ENCODE measurements at regions not wholly inside any gene's neighbourhood (a gene's known extent, or its start where the extent isn't known, plus 50 kb on each side); places are given as distances from the start of the nearest gene placed in this dataset.
"Not testable (repeated sequence)": the region's sequence is repeated elsewhere in the genome, so short reads cannot be mapped to it uniquely, and the experiment has no call there.

- Histone ChIP-seq H3K27ac (no peak overlapping the region), H3K4me1 (ENCODE audit: insufficient read depth) (no peaks in the 10 kb centered on the region), H3K27me3 (no peaks in the 10 kb centered on the region), H3K9me3 (no peaks in the 10 kb centered on the region), H3K36me3 (no peaks in the 10 kb centered on the region), H3K4me3 (no peak overlapping the region)
- 43 to 65% (median 58%) methylated on average over 10 of the region's 10 CpGs for WGBS, 3 donors
- DNase-seq, result no peak
- TF ChIP-seq, protein P1, sequence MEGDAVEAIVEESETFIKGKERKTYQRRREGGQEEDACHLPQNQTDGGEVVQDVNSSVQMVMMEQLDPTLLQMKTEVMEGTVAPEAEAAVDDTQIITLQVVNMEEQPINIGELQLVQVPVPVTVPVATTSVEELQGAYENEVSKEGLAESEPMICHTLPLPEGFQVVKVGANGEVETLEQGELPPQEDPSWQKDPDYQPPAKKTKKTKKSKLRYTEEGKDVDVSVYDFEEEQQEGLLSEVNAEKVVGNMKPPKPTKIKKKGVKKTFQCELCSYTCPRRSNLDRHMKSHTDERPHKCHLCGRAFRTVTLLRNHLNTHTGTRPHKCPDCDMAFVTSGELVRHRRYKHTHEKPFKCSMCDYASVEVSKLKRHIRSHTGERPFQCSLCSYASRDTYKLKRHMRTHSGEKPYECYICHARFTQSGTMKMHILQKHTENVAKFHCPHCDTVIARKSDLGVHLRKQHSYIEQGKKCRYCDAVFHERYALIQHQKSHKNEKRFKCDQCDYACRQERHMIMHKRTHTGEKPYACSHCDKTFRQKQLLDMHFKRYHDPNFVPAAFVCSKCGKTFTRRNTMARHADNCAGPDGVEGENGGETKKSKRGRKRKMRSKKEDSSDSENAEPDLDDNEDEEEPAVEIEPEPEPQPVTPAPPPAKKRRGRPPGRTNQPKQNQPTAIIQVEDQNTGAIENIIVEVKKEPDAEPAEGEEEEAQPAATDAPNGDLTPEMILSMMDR (IDR thresholded peaks at IDR 0.05), result no peak
- TF ChIP-seq POLR2A (IDR thresholded peaks at IDR 0.05) (no peak), EP300 (IDR thresholded peaks at IDR 0.05) (no peak)
- intact Hi-C loops (cut with DNase I), result no loop called here
Measured at GRCh38 chr7:156039194-156039593, 226.9 kb upstream of the SHH start.

GRCh38 chr7:156038345-156038744, 226.1 kb upstream of the SHH start:
- no peaks in the 10 kb centered on the region for H3K36me3 ChIP-seq
- no peaks in the 10 kb centered on the region for H3K27me3 ChIP-seq
- H3K9me3 ChIP-seq, result no peaks in the 10 kb centered on the region
- 59 to 79% (median 60%) methylated on average over 9 of the region's 9 CpGs for WGBS, 3 donors
- H3K27ac ChIP-seq, result no peak overlapping the region
- intact Hi-C loops (cut with DNase I), result no loop called here
- TF ChIP-seq EP300 (IDR thresholded peaks at IDR 0.05), result no peak
- TF ChIP-seq, protein P1 (IDR thresholded peaks at IDR 0.05), result no peak
- no peak for TF ChIP-seq POLR2A (IDR thresholded peaks at IDR 0.05)
- H3K4me3 ChIP-seq, result no peak overlapping the region
- no peaks in the 10 kb centered on the region for H3K4me1 ChIP-seq (ENCODE audit: insufficient read depth)
- no peak for DNase-seq

- intact Hi-C loops (cut with DNase I), result no loop called here
- no peaks in the 10 kb centered on the region for H3K36me3 ChIP-seq
- TF ChIP-seq POLR2A (IDR thresholded peaks at IDR 0.05), result no peak
- no peak for TF ChIP-seq EP300 (IDR thresholded peaks at IDR 0.05)
- TF ChIP-seq, protein P1 (IDR thresholded peaks at IDR 0.05), result no peak
Measured at GRCh38 chr7:156036153-156036552, 223.9 kb upstream of the SHH start.

DNA sequence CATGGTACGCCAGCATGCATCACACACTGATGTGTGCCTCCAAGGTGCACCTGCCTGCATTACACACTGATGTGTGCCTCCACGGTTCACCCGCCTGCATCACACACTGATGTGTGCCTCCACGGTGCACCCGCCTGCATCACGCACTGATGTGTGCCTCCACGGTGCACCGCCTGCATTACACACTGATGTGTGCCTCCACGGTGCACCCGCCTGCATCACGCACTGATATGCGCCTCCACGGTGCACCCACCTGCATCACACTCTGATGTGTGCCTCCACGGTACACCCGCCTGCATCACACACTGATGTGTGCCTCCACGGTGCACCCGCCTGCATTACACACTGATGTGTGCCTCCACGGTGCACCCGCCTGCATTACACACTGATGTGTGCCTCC, 223.1 kb upstream of the SHH start:
- H3K36me3 ChIP-seq; H3K4me3 ChIP-seq; DNase-seq; H3K9me3 ChIP-seq; H3K4me1 ChIP-seq (ENCODE audit: insufficient read depth); H3K27ac ChIP-seq; H3K27me3 ChIP-seq: not testable (repeated sequence)
- 91 to 93% (median 91%) methylated on average over 19 of the region's 19 CpGs for WGBS, 3 donors
- intact Hi-C loops (cut with DNase I), result loop anchor here in 1 of 4 donors (1.0 kb wide), 1 partner anchor 37 kb away; no protein-coding TSS in a partner anchor

More at GRCh38 chr7:156036153-156036552, 223.9 kb upstream of the SHH start:
- no peak for DNase-seq
- Histone ChIP-seq H3K4me3 (no peak overlapping the region), H3K27ac (no peak overlapping the region), H3K27me3 (no peaks in the 10 kb centered on the region), H3K9me3 (no peaks in the 10 kb centered on the region), H3K4me1 (ENCODE audit: insufficient read depth) (no peaks in the 10 kb centered on the region)
- 26 to 39% (median 28%) methylated on average over 3 of the region's 3 CpGs for WGBS, 3 donors

DNA sequence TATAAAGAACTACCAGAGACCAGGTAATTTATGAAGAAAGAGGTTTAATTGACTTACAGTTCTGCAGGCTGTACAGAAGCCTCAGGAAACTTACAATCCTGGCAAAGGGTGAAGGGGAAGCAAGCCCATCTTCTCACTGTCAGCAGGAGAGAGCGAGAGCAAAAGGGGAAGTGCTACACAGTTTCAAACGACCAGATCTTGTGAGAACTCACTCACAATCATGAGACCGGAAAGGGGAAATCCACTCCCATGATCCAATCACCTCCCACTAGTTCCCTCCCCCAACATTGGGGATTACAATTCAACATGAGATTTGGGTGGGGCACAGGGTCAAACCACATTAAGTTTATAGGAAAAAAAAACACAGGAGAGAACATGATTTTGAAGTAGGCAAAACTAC, 222.1 kb upstream of the SHH start:
- DNase-seq, result no peak
- no peaks in the 10 kb centered on the region for H3K36me3 ChIP-seq
- H3K4me3 ChIP-seq, result no peak overlapping the region
- TF ChIP-seq, protein P1 (IDR thresholded peaks at IDR 0.05), result no peak
- no peak for TF ChIP-seq POLR2A (IDR thresholded peaks at IDR 0.05)
- TF ChIP-seq EP300 (IDR thresholded peaks at IDR 0.05), result no peak
- intact Hi-C loops (cut with DNase I), result no loop called here
- H3K9me3 ChIP-seq, result no peaks in the 10 kb centered on the region
- WGBS, 3 donors, result 36 to 42% (median 38%) methylated on average over 3 of the region's 3 CpGs
- no peaks in the 10 kb centered on the region for H3K4me1 ChIP-seq (ENCODE audit: insufficient read depth)
- H3K27ac ChIP-seq, result no peak overlapping the region
- no peaks in the 10 kb centered on the region for H3K27me3 ChIP-seq

Data from ovary (tissue), 7 donors.